Uterus (tissue), 2 donors: ENCODE measurements at regions not wholly inside any gene's neighbourhood (a gene's known extent, or its start where the extent isn't known, plus 50 kb on each side); places are given as distances from the start of the nearest gene placed in this dataset.
"Not testable (repeated sequence)": the region's sequence is repeated elsewhere in the genome, so short reads cannot be mapped to it uniquely, and the experiment has no call there.

Experiments used
- POLR2A ChIP-seq, 2 donors: fragments of 450-650 bp; IDR thresholded peaks; one replicate each; pipeline ENCODE4 v1.6.1; 2016; ENCODE audit warnings: antibody characterized with exemption in 2 of 2, mild to moderate bottlenecking in 1 of 2, moderate library complexity in 1 of 2
- TF ChIP-seq, protein P1 (sequence below), 4 experiments: fragments of 200-600 bp in 2 of 4; fragments of 450-650 bp in 2 of 4; sonication (generic) in 2 of 4; IDR thresholded peaks; one replicate each; pipeline ENCODE4 v1.5.1; 2016 to 2019; ENCODE audit warnings: antibody characterized with exemption in 4 of 4, mild to moderate bottlenecking in 2 of 4, moderate library complexity in 1 of 4

- TF ChIP-seq POLR2A (IDR thresholded peaks at IDR 0.05): not testable (repeated sequence)
- TF ChIP-seq, protein P1, sequence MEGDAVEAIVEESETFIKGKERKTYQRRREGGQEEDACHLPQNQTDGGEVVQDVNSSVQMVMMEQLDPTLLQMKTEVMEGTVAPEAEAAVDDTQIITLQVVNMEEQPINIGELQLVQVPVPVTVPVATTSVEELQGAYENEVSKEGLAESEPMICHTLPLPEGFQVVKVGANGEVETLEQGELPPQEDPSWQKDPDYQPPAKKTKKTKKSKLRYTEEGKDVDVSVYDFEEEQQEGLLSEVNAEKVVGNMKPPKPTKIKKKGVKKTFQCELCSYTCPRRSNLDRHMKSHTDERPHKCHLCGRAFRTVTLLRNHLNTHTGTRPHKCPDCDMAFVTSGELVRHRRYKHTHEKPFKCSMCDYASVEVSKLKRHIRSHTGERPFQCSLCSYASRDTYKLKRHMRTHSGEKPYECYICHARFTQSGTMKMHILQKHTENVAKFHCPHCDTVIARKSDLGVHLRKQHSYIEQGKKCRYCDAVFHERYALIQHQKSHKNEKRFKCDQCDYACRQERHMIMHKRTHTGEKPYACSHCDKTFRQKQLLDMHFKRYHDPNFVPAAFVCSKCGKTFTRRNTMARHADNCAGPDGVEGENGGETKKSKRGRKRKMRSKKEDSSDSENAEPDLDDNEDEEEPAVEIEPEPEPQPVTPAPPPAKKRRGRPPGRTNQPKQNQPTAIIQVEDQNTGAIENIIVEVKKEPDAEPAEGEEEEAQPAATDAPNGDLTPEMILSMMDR (IDR thresholded peaks at IDR 0.05): not testable (repeated sequence)
These were observed 573.8 kb downstream of the SPATA31A6 start for GRCh38 chr9:42757251-42757650.
